ENCODE measurements at regions not wholly inside any gene's neighbourhood (a gene's known extent, or its start where the extent isn't known, plus 50 kb on each side); places are given as distances from the start of the nearest gene placed in this dataset.

DNA sequence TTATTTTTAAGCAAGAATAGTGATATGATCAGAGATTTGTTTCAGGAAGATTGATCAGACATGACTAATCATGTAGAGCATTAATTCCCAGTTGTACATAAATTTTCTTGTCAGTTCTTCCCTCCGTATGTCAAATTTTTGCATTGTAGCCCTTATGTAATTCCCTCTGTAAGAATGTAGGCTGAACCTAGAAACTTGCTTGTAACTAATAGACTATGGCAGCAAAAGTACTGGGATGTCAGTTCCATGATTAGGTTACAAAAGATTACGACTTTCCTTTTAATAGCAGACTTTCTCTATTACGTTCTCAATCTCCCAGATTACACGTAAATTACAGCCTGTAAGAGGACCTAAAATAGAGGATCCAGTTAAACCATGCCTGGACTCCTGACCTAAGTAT is 79.4 kb upstream of the EPHA7 start:
- TF ChIP-seq FOXK2 (IDR thresholded peaks at IDR 0.05) (no peak), SP1 (IDR thresholded peaks at IDR 0.05) (no peak), FOXM1 (IDR thresholded peaks at IDR 0.05; ENCODE audit: borderline replicate concordance) (no peak), L3MBTL2 (conservative IDR thresholded peaks at IDR 0.05) (no peak), ARNT (IDR thresholded peaks at IDR 0.05) (no peak), LEF1 (IDR thresholded peaks at IDR 0.05; ENCODE audit: borderline replicate concordance) (no peak), NFRKB (IDR thresholded peaks at IDR 0.05) (no peak), HDGF (IDR thresholded peaks at IDR 0.05; ENCODE audit: borderline replicate concordance) (no peak)
